ENCODE measurements at regions not wholly inside any gene's neighbourhood (a gene's known extent, or its start where the extent isn't known, plus 50 kb on each side); places are given as distances from the start of the nearest gene placed in this dataset.

DNA sequence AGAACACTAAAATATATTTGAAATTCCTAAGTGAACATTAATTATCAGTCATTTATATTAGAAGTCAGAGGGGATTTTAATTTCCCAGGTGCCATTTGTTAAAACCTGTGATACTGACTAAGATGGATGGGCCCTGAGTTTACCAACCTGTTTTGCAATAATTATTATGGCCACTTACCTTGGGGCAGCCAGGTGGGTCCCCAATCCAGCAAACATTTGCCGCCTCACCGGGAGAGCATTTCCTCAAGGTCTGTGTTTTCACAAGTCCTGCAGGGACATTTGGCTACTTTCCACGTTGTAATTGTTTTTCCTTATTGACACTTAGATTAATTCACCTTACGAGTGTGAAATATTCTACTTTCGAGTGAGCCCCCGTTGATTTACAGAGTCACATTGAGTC lies 251.2 kb upstream of the PPP2R2D start:
- Mint-ChIP-seq H3K27ac (ENCODE audit: unreplicated experiment) (no peak overlapping the region), H3K4me3 (no peak overlapping the region), H3K27me3 (ENCODE audit: low read depth) (peaks cover 14% of the 10 kb centered on the region), H3K9me3 (no peaks in the 10 kb centered on the region), H3K4me1 (peaks cover 20% of the 10 kb centered on the region), H3K36me3 (ENCODE audit: low read depth) (no peaks in the 10 kb centered on the region)
- TF ChIP-seq, protein P1, sequence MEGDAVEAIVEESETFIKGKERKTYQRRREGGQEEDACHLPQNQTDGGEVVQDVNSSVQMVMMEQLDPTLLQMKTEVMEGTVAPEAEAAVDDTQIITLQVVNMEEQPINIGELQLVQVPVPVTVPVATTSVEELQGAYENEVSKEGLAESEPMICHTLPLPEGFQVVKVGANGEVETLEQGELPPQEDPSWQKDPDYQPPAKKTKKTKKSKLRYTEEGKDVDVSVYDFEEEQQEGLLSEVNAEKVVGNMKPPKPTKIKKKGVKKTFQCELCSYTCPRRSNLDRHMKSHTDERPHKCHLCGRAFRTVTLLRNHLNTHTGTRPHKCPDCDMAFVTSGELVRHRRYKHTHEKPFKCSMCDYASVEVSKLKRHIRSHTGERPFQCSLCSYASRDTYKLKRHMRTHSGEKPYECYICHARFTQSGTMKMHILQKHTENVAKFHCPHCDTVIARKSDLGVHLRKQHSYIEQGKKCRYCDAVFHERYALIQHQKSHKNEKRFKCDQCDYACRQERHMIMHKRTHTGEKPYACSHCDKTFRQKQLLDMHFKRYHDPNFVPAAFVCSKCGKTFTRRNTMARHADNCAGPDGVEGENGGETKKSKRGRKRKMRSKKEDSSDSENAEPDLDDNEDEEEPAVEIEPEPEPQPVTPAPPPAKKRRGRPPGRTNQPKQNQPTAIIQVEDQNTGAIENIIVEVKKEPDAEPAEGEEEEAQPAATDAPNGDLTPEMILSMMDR (conservative IDR thresholded peaks at IDR 0.05): no peak
- DNase-seq (ENCODE audit: low read depth, low spot score): no peak

DNA sequence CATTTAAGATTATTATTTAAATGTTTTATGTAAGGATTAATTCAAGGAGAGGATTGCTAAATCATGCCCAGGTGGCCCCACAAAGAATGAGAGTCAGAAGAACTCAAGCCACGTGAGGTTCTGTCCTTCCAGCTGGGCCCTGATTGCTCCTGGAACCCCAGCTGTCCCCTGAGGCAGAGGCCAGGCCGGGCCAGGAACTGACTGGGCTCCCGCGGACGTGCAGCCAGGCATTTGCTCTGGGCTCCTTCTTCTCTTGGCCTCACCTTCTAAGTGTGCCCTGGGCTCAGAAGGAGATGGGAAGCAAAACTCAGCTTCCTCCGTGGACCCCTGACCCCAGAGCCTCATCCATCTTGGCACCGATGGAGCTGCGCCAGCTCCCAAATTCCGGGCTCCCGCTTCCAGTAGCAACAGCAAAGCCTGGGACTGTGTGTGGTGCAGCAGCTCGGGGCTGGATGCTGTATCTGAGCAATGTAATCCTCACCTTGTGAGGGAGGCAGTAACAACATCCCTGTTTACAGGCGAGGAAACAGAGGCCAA lies 250.6 kb upstream of the PPP2R2D start:
- H3K9me3 Mint-ChIP-seq: no peaks in the 10 kb centered on the region
- no peaks in the 10 kb centered on the region for H3K36me3 Mint-ChIP-seq (ENCODE audit: low read depth)
- no peak overlapping the region for H3K4me3 Mint-ChIP-seq
- TF ChIP-seq, protein P1 (conservative IDR thresholded peaks at IDR 0.05): no peak
- DNase-seq (ENCODE audit: low read depth, low spot score): no peak
- H3K4me1 Mint-ChIP-seq: peaks cover 19% of the 10 kb centered on the region
- H3K27me3 Mint-ChIP-seq (ENCODE audit: low read depth): peaks cover 14% of the 10 kb centered on the region
- no peak overlapping the region for H3K27ac Mint-ChIP-seq (ENCODE audit: unreplicated experiment)

DNA sequence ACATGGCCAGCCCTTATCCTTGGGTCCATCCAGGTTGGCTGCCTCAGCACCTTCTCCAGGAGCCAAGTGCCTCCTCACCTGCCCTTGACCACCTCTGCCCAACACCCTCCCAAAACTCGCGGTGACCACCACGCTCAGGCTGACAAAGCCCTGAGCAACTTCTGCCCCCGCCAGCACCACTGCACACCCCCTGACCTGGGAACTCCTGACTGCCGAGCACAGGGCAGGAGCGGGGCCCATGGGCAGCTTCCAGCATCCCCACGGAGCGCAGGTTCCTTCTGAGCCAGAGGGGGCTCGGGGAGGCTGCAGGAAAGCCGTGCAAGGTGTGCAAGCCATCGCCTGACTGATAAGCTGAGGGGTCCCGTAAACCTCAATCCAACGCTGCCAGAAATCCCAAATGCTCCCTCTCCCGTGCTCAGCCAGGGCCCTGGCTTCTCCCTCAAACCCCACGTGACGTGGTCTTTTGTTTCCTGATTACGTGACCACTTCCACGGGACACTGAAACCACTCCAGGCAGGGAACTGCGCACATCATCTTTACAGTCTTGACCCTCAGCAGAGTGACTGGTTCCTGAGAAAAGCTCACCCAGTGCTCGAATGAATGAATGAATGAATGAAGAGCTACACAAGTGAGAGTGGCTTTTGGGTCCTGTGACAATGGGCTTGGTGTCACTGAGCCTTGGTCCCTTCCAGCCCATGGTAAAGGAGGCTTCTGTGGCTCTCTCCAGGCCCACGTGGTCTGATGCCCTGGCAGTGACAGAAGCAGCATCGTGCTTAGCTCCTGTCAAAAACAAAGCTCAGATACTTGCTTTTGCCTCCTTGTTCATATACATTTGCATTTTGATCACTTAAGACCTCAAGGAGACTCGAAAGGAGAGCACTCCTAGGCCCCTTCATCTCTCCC lies 249.8 kb upstream of the PPP2R2D start:
- no peaks in the 10 kb centered on the region for H3K9me3 Mint-ChIP-seq
- TF ChIP-seq, protein P1 (conservative IDR thresholded peaks at IDR 0.05): no peak
- H3K4me1 Mint-ChIP-seq: peaks cover 25% of the 10 kb centered on the region
- peak overlapping the region; percentile 81 for H3K27ac Mint-ChIP-seq (ENCODE audit: unreplicated experiment)
- H3K27me3 Mint-ChIP-seq (ENCODE audit: low read depth): peaks cover 14% of the 10 kb centered on the region
- H3K36me3 Mint-ChIP-seq (ENCODE audit: low read depth): no peaks in the 10 kb centered on the region
- no peak for DNase-seq (ENCODE audit: low read depth, low spot score)
- no peak overlapping the region for H3K4me3 Mint-ChIP-seq

DNA sequence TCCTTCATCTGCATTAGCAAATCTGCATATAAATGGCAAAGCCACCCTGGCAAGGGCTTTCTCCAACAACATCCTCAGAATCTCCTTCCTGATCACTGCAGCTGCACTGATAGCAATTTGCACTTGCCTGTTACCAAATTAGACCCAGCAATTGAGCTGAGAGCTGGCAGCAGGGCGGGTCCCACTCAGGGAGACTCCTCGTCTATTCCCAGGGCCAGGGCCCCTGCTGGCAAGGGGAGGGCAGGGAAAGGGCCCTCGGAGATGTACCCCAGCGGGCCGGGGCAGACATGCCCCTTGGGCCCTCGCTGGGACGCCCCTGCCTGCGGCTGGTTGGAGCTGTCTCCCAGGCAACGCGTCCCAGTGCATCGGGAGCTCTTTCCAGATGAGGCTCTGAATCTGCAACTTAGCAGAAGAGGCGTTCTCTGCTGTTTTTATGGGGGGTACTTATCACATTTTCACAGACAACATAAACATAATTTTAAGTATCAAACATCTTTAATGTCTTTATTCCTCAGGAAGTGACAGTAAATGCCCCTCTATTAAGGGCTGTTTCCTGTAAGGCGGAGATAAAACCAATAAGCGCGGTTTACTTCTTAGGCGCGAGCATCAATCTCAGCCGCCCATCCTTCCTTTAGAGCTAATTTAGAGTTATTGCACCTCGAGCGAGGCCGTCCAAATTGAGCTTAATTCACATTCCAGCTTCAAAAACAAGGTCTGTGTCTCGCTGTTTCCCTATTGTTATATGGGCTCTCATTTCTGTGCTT lies 249.0 kb upstream of the PPP2R2D start:
- peaks cover 25% of the 10 kb centered on the region for H3K4me1 Mint-ChIP-seq
- TF ChIP-seq, protein P1 (conservative IDR thresholded peaks at IDR 0.05): no peak

GRCh38 chr10:131652438-131653139 lies 248.2 kb upstream of the PPP2R2D start:
- no peaks in the 10 kb centered on the region for H3K36me3 Mint-ChIP-seq (ENCODE audit: low read depth)
- H3K9me3 Mint-ChIP-seq: no peaks in the 10 kb centered on the region
- H3K4me3 Mint-ChIP-seq: no peak overlapping the region
- TF ChIP-seq, protein P1 (conservative IDR thresholded peaks at IDR 0.05): no peak
- no peak for DNase-seq (ENCODE audit: low read depth, low spot score)
- H3K4me1 Mint-ChIP-seq: peaks cover 25% of the 10 kb centered on the region
- H3K27ac Mint-ChIP-seq (ENCODE audit: unreplicated experiment): no peak overlapping the region
- H3K27me3 Mint-ChIP-seq (ENCODE audit: low read depth): peaks cover 14% of the 10 kb centered on the region

More for the DNA sequence above, 249.0 kb upstream of the PPP2R2D start:
- Mint-ChIP-seq H3K27me3 (ENCODE audit: low read depth) (peaks cover 14% of the 10 kb centered on the region), H3K27ac (ENCODE audit: unreplicated experiment) (no peak overlapping the region), H3K9me3 (no peaks in the 10 kb centered on the region), H3K4me3 (no peak overlapping the region), H3K36me3 (ENCODE audit: low read depth) (no peaks in the 10 kb centered on the region)
- DNase-seq (ENCODE audit: low read depth, low spot score): no peak

Measured in neural crest cell (in vitro differentiated cells).